Activated CD4-positive, alpha-beta T cell treated with anti-CD3 and anti-CD28 coated beads, Interleukin-10, Interleukin-2, amounts not matched to agents 100 ng/mL and 50 ng/mL, durations not matched to agents 16 hours and 8 hours (primary cell): ENCODE measurements at regions not wholly inside any gene's neighbourhood (a gene's known extent, or its start where the extent isn't known, plus 50 kb on each side); places are given as distances from the start of the nearest gene placed in this dataset.
"Not testable (repeated sequence)": the region's sequence is repeated elsewhere in the genome, so short reads cannot be mapped to it uniquely, and the experiment has no call there.

ENCODE experiments used
- DNase-seq: peaks from one replicate; pipeline ENCODE4 v3.0.0-alpha.2; 2020

- DNase-seq, result no peak
Measured at GRCh38 chr13:94811753-94812152, 99.4 kb upstream of the SOX21 start.

DNA sequence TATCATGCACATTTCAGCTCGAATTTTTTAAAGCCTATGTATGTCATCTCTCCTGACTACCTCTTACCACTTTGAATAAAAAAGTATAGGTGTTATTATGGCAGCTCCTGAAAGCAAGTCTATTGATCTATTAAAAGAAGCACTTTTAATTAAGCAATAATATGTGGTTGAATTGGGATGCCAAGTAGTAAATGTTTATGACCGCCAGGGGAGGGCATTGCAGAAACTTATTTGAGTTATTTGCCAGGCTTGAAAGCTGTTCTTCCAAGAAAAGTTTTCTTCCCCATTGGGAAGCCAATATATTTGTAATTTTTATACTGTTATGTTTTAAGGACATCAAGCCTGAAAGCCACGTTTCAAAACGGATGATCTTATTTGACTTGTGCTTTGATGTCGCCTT is 88.1 kb upstream of the SOX21 start:
- DNase-seq, result no peak

GRCh38 chr13:94799299-94799698 is 87.0 kb upstream of the SOX21 start:
- no peak for DNase-seq

GRCh38 chr13:94798738-94799137 is 86.4 kb upstream of the SOX21 start:
- no peak for DNase-seq

GRCh38 chr13:94795292-94795691 is 82.9 kb upstream of the SOX21 start:
- DNase-seq, result no peak

- DNase-seq, result not testable (repeated sequence)
Measured at GRCh38 chr13:94786246-94786645, 73.9 kb upstream of the SOX21 start.

DNA sequence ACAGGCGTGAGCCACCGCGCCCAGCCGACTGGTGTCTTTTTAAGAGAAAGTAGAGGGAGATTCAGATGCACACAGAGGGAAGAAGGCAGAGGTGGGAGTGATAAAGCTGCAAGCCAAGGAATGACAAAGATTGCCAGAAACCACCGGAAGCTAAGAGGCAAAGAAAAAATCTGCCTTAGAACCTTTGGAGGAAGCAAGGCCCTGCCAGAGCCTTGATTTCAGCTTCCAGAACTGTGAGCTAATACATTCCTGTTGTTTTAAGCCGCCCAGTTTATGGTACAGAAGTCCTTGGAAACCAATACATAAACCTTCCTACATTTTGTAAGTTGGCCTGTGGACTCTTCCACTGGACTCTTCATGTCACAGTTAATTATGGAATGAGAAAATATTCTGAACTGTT is 71.7 kb upstream of the SOX21 start:
- DNase-seq, result no peak

- DNase-seq, result no peak
Measured at GRCh38 chr13:94783489-94783888, 71.1 kb upstream of the SOX21 start.

- DNase-seq, result no peak
Measured at GRCh38 chr13:94780421-94780820, 68.1 kb upstream of the SOX21 start.

DNA sequence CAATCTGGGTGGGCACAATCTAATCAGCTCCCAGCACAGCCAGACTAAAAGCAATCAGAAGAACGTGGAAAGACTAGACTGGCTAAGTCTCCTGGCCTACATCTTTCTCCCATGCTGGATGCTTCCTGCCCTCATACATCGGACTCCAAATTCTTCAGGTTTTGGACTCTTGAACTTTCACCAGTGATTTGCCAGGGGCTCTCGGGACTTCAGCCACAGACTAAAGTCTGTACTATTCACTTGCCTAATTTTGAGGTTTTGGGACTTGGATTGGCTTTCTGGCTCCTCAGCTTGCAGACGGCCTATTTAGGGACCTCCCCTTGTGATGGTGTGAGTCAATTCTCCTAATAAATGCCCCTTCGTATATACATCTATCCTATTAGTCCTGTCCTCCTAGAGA is 66.6 kb upstream of the SOX21 start:
- no peak for DNase-seq

DNA sequence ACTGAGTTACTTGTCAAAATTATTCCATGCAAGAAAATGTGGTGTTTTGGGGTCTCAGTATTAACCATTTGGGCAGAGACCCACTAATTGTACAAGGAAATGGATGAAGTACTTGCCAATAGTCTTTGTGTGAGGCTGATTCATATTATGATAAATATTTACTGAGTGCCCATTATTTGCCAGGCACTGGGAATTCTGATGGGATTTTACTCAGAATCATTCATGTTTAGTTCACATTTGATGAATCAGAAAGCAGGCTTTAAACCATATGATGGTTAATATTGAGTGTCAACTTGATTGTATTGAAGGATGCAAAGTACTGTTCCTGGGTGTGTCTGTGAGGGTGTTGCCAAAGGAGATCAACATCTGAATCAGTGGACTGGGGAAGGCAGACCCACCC is 66.2 kb upstream of the SOX21 start:
- no peak for DNase-seq

GRCh38 chr13:94776956-94777355 is 64.6 kb upstream of the SOX21 start:
- no peak for DNase-seq

GRCh38 chr13:94776300-94776699 is 64.0 kb upstream of the SOX21 start:
- no peak for DNase-seq

GRCh38 chr13:94765814-94766213 is 53.5 kb upstream of the SOX21 start:
- DNase-seq, result no peak

DNA sequence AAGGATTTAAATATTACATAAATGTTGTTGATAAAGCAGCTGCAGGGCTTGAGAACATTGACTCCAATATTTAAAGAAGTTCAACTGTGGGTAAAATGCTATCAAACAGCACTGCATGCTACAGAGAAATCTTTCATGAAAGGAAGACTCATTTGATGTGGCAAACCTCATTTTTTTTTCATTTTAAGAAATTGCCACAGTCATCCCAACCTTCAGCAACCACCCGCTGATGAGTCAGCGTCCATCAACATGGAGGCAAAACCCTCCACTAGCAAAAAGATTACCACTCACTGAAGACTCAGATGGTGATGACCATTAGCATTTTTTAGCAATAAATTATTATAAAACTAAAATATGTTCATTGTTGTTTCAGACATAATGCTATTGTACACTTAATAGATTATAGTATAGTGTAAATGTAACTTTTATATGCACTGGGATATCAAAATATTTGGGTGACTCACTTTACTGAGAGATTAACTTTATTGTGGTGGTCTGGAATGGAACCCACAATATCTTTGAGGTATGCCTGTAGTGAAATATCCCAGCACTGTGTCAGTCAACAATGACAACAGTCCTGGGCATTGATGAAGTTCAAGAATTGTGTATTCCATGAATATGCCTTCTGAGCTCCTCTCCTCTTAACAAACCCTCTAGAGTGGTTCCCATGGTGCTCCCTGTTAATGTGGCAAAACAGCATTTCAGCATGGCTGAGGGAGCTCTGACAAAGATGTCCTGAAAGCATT is 52.4 kb upstream of the SOX21 start:
- peak; percentile 47 for DNase-seq
